IPS DF 6.9 (cell line): ENCODE measurements at regions not wholly inside any gene's neighbourhood (a gene's known extent, or its start where the extent isn't known, plus 50 kb on each side); places are given as distances from the start of the nearest gene placed in this dataset.

ENCODE experiments used
- DNase-seq: peaks from one replicate; pipeline ENCODE4 v3.0.0-alpha.2; 2013; ENCODE audit warnings: low read depth, low spot score
- H3K27ac ChIP-seq: one replicate; pipeline ENCODE4 v1.5.1; 2013; ENCODE audit warnings: low read length, control low read depth
- H3K27me3 ChIP-seq: 2 replicates; pipeline ENCODE4 v1.6.1; 2013; ENCODE audit warnings: mild to moderate bottlenecking, low read length; ENCODE audit not compliant: control insufficient read depth, insufficient read depth
- H3K36me3 ChIP-seq: 2 replicates; pipeline ENCODE4 v1.6.1; 2013; ENCODE audit warnings: low read length; ENCODE audit not compliant: control insufficient read depth, insufficient read depth
- H3K4me1 ChIP-seq: 2 replicates; pipeline ENCODE4 v1.6.1; 2013; ENCODE audit warnings: low read length; ENCODE audit not compliant: control insufficient read depth, insufficient read depth
- H3K4me3 ChIP-seq: 2 replicates; pipeline ENCODE4 v1.5.1; 2013; ENCODE audit warnings: mild to moderate bottlenecking, low read length
- H3K9me3 ChIP-seq: 2 replicates; pipeline ENCODE4 v1.6.1; 2013; ENCODE audit warnings: low read length, inconsistent platforms; ENCODE audit not compliant: control insufficient read depth, insufficient read depth
- WGBS: extraction: QIAGEN DNeasy Blood & Tissue Kit; methylation state at CpG from one replicate; pipeline ENCODE4 v1.1.7; 2013; ENCODE audit warnings: mixed read lengths, missing lambda C conversion rate; ENCODE audit not compliant: insufficient read length, insufficient coverage; 5-methylcytosine and 5-hydroxymethylcytosine counted together

DNA sequence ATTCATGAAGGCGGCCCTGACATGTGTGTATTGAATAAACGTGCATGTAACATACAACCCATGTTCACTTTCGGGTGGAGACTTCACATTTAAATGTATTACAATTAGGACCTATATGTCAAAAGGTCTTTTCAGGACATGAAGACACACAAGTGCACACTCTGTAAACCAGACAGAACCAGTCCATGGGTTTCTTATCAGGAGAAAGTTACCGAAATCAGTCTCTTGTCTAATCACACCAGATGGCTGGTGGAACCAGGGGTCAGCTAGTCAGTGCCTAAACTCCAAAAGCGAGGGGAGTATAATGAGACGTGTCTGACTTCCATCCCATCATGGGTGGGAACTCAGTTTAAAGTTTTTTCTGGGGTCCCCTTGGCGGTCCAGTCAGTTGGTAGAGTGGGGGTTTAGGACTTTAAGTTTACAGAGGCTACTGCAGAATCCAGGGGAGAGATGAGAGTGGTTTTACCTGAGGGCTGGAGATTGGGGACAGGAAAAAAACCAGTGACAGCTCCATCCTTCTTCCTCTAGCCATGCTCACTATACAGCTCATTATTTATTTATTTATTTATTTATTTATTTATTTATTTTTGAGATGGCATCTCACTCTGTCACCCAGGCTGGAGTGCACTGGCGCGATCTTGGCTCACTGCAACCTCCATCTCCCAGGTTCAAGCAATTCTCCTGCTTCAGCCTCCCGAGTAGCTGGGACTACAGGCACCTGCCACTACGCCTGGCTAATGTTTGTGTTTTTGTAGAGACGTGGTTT, 251.3 kb upstream of the LYZL1 start:
- no peaks in the 10 kb centered on the region for H3K27me3 ChIP-seq
- no peaks in the 10 kb centered on the region for H3K9me3 ChIP-seq
- no peaks in the 10 kb centered on the region; the same call in 1 of the 2 replicates for H3K36me3 ChIP-seq
- no peaks in the 10 kb centered on the region for H3K4me1 ChIP-seq
- no CpG with 5 or more reads among the region's 12 CpGs for whole genome bisulfite sequencing
- no peak overlapping the region for H3K4me3 ChIP-seq
- DNase-seq: no peak
- no peak overlapping the region for H3K27ac ChIP-seq

DNA sequence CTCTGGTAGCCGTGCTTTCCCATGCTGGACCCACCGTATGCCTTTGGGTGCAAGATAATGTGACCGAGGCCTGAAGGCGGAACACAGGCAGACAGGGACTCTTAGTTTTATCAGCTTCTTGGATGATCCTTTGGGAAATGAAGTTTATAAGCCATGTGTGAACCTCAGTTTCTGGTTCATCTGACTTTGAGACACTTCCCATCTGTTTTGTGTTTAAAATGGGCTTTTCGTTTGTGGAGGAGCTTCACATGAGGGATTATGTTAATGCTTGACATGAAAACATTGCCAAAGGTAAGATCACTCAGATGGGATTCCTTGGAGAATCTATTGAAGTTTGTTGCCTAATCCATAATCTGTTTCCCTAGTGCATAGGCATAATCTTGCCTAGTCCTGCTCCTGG, 249.8 kb upstream of the LYZL1 start:
- H3K27me3 ChIP-seq: no peaks in the 10 kb centered on the region

DNA sequence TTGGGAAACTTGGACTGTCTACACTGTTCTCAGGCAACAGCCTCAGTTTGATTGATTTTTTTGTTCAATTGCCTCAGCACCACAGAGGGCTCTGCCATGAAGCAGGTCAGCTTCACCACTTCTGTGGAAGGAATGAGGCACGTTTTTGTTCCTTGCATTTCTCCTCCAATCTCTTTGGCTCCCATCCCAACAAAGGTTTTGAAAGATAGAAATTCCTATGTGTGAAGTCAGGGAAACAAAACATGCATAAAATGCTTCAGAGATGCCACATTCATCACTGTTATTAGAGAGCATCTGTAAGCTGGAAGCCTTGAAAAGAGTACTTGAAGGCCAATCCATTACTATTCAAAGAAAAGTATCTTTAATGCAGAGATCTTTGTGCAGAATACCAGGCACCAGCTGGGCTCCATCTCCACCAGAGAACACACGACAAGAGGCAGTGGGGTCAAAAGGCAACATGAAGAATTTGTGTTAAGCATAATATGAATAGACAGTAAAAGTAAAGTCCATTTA, 249.1 kb upstream of the LYZL1 start:
- no CpG with 5 or more reads among the region's 2 CpGs for WGBS
- H3K9me3 ChIP-seq: no peaks in the 10 kb centered on the region
- no peak overlapping the region for H3K27ac ChIP-seq
- no peak for DNase-seq
- no peaks in the 10 kb centered on the region for H3K27me3 ChIP-seq
- no peak overlapping the region for H3K4me3 ChIP-seq
- no peaks in the 10 kb centered on the region for H3K4me1 ChIP-seq
- no peaks in the 10 kb centered on the region; the same call in 1 of the 2 replicates for H3K36me3 ChIP-seq

More for the DNA sequence above, 249.8 kb upstream of the LYZL1 start:
- H3K27ac ChIP-seq: no peak overlapping the region
- H3K9me3 ChIP-seq: no peaks in the 10 kb centered on the region
- no peaks in the 10 kb centered on the region for H3K4me1 ChIP-seq
- WGBS: no CpG with 5 or more reads among the region's 5 CpGs
- H3K4me3 ChIP-seq: no peak overlapping the region
- DNase-seq: no peak
- H3K36me3 ChIP-seq: no peaks in the 10 kb centered on the region; the same call in 1 of the 2 replicates

DNA sequence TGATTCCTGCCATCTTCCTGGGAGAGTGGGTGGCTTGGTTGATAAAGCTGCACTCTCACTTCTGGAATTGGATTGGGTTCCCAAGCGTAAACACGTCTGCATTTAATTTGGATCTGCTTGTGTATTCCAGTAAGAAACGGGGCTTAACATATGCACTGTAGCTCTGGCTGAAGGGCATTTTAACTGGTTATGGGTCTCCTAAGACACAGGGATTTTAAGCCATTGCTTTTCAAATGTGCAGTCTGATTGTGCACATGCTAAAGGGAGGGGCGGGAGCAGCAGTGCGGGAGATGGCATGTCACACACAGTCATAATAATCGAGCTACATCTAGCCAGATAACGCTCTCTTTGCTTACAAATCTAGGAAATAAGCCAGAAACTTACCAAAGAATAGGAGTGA, 247.3 kb upstream of the LYZL1 start:
- Histone ChIP-seq H3K27me3 (no peaks in the 10 kb centered on the region), H3K9me3 (no peaks in the 10 kb centered on the region), H3K27ac (no peak overlapping the region), H3K4me1 (no peaks in the 10 kb centered on the region), H3K36me3 (no peaks in the 10 kb centered on the region; the same call in 1 of the 2 replicates), H3K4me3 (no peak overlapping the region)
- no CpG with 5 or more reads among the region's 7 CpGs for WGBS
- no peak for DNase-seq

DNA sequence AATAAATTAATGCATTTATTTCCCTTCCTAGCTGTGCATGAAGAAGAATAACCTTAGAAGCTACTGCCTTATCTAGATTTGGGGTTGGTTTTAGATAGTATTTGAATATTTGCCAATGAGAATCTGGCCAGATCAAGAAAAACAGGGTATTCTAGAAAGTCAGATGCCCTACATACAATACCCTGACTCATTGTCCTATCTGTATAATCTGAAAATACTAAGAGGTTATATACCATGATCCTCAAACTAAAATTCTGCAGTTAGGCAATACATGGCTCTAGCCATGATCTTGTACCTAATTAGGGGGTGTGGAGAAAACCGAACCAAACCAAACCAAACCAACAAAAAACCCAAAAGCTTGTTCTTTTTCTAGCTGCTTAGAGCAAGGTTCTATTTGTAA, 240.4 kb upstream of the LYZL1 start:
- H3K27me3 ChIP-seq: no peaks in the 10 kb centered on the region
- no peak for DNase-seq
- H3K4me3 ChIP-seq: no peak overlapping the region
- no peaks in the 10 kb centered on the region for H3K9me3 ChIP-seq
- H3K36me3 ChIP-seq: no peaks in the 10 kb centered on the region
- no peak overlapping the region for H3K27ac ChIP-seq
- no CpG with 5 or more reads among the region's 1 CpG for WGBS
- no peaks in the 10 kb centered on the region for H3K4me1 ChIP-seq

DNA sequence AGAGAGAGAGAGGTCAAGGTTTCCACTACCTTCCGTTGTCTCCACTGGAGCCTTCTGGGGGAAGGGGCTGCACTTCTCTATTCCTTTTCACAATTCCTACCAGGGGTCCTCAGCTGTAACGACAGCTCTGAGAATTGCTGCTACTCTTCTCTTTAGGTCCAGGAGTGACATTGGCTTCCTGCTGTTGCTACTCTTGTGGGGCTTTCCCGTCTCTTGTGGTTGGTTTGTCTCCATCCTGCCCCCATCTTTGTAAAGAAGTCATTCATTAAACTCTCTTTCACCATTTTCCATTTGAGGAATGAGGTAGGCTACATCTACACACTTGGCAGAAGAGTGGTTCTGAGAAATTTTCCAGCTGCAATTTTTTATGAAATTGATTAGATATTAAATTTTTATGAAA, 238.8 kb upstream of the LYZL1 start:
- WGBS: no CpG with 5 or more reads among the region's 3 CpGs
- Histone ChIP-seq H3K27ac (no peak overlapping the region), H3K27me3 (no peaks in the 10 kb centered on the region), H3K4me3 (no peak overlapping the region), H3K36me3 (no peaks in the 10 kb centered on the region), H3K4me1 (no peaks in the 10 kb centered on the region), H3K9me3 (no peaks in the 10 kb centered on the region)
- DNase-seq: no peak

DNA sequence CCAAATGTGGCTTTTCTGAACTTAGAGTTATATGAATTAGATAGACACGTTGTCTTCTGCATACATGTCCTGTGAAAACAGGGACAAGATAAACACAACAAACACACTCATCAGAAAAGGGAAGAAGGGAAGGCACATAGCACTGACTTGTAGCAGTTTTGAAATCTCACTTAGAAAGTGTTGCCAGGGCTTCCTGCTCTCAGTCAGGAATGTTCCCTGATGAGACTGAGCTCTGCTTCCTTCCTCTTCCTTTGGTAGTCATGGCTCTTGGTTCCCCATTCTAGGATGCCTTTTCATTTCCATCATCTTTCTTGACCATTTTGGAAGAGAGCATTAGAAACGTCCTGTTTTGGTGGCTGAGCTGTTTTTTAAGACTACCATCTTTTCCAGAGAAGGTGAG, 233.8 kb upstream of the LYZL1 start:
- Histone ChIP-seq H3K9me3 (no peaks in the 10 kb centered on the region), H3K27ac (no peak overlapping the region), H3K36me3 (no peaks in the 10 kb centered on the region), H3K4me3 (no peak overlapping the region), H3K27me3 (no peaks in the 10 kb centered on the region), H3K4me1 (no peaks in the 10 kb centered on the region)
- DNase-seq: no peak
- no CpG with 5 or more reads among the region's 2 CpGs for WGBS

DNA sequence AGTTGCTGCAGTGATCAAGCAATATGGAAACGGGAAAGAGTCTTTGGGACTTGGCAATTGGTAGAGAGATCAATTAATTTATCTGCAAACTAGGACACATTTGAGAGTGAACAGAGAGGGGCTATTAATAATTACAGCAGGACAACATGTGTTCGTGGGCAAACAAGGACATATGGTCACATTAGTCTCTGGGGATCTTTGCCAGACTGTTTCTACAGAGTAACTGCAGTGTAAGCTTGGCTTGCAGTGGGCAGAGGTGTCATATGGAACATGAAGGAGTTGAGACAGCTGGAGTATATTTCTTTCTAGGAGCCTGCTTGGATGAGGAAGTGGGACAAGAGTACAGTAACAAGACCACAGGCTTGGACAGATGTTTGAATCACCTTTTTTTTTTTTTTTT, 232.1 kb upstream of the LYZL1 start:
- Histone ChIP-seq H3K36me3 (no peaks in the 10 kb centered on the region), H3K27me3 (no peaks in the 10 kb centered on the region), H3K4me3 (no peak overlapping the region), H3K27ac (no peak overlapping the region), H3K9me3 (no peaks in the 10 kb centered on the region), H3K4me1 (no peaks in the 10 kb centered on the region)
- no CpG with 5 or more reads among the region's 2 CpGs for WGBS
- DNase-seq: no peak

DNA sequence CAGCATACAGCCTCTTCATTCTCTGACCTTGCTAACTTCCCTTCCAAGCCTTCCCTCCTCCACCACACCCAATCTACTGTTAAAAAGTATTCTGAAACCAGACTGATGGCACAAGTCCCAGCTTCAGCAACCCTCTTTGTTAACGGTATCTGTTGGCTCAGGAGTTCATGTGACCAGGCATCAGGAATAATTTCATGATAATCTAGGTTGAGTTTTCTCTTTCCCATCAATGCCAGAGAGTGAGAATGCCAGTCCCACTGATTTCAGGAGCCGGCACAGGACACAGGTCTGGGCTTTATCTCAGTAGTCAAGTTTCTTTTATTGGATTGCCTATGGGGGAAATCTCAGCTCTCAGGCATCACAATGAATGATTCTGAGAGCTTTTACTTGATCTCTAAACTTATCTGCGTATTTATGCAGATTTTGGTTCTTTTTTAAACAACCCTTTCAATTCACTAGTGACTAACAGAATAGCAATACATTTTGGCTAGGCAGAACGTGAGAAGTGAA, 231.0 kb upstream of the LYZL1 start:
- H3K4me3 ChIP-seq: no peak overlapping the region
- WGBS: no CpG with 5 or more reads among the region's 4 CpGs
- no peaks in the 10 kb centered on the region for H3K4me1 ChIP-seq
- no peaks in the 10 kb centered on the region for H3K27me3 ChIP-seq
- H3K9me3 ChIP-seq: no peaks in the 10 kb centered on the region
- H3K27ac ChIP-seq: no peak overlapping the region
- DNase-seq: no peak
- no peaks in the 10 kb centered on the region for H3K36me3 ChIP-seq

DNA sequence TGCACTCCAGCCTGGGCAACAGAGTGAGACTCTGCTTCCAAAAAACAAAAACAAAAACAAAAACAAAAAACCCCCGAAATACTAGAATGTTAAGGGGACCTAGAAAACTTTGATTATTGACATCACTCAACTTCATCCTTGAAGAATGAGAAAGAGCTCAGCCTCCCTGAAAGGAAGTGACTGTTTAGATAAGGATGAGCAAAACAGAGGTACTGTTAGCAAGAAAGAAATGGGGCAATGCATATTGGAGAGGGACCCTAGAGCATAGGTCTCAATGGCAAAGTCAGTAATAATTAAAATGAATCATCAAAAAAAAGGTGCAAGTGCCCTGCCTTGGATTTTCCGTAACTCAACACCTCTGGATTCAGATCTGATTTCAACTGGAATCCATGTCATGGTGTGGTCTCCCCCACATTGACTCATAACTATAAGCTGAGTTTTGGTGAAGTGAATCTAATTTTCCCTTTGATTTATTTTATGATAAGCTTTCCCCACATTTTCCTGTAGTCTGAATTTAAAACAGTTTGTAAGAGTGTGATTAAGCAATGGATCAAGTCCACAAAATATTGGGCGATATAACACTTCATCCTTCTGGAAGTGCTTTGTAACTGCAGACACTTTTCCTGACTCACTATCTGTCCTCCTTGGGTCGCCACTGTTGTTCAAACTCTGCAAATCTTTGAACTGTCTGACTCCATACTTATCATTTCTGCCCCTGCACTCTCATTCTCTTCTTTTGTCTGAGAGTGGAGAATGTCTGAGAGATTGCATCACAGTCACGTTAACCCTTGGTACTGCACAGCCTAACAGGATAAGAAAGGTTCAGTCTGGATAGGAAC, 224.8 kb upstream of the LYZL1 start:
- Histone ChIP-seq H3K27me3 (no peaks in the 10 kb centered on the region), H3K27ac (no peak overlapping the region), H3K36me3 (no peaks in the 10 kb centered on the region), H3K4me3 (no peak overlapping the region), H3K4me1 (no peaks in the 10 kb centered on the region), H3K9me3 (no peaks in the 10 kb centered on the region)
- DNase-seq: no peak
- WGBS: no CpG with 5 or more reads among the region's 5 CpGs
